ENCODE measurements at regions not wholly inside any gene's neighbourhood (a gene's known extent, or its start where the extent isn't known, plus 50 kb on each side); places are given as distances from the start of the nearest gene placed in this dataset.

GRCh38 chr1:221175249-221175648, 296.0 kb downstream of the HLX start:
- Histone ChIP-seq H3K36me3 (no peaks in the 10 kb centered on the region), H3K4me3 (replicated peaks in 1 of 3) (no peak overlapping the region), H3K9me3 (no peaks in the 10 kb centered on the region), H3K27me3 (no peaks in the 10 kb centered on the region), H3K4me1 (no peaks in the 10 kb centered on the region), H3K27ac (no peak overlapping the region)
- no peak for TF ChIP-seq CTCF (IDR thresholded peaks at IDR 0.05)
- TF ChIP-seq POLR2A (IDR thresholded peaks at IDR 0.05) = no peak
- no peak for DNase-seq
- intact Hi-C loops (cut with DNase I) = no loop called here
- 91 to 96% methylated on average over 2 of the region's 2 CpGs for WGBS, 2 donors

GRCh38 chr1:221180704-221181368, 301.6 kb downstream of the HLX start:
- H3K27me3 ChIP-seq = no peaks in the 10 kb centered on the region
- H3K36me3 ChIP-seq = no peaks in the 10 kb centered on the region
- H3K27ac ChIP-seq = no peak overlapping the region
- H3K4me1 ChIP-seq = no peaks in the 10 kb centered on the region
- no peak overlapping the region for H3K4me3 ChIP-seq (replicated peaks in 1 of 3)
- intact Hi-C loops (cut with DNase I) = no loop called here
- TF ChIP-seq CTCF (IDR thresholded peaks at IDR 0.05) = no peak
- no peak for TF ChIP-seq POLR2A (IDR thresholded peaks at IDR 0.05)
- no peak for DNase-seq
- 92 to 94% methylated on average over 1 of the region's 1 CpG for WGBS, 2 donors
- H3K9me3 ChIP-seq = no peaks in the 10 kb centered on the region

GRCh38 chr1:221182791-221183533, 303.7 kb downstream of the HLX start:
- H3K4me1 ChIP-seq = no peaks in the 10 kb centered on the region
- no peaks in the 10 kb centered on the region for H3K9me3 ChIP-seq
- no peaks in the 10 kb centered on the region for H3K27me3 ChIP-seq
- DNase-seq = no peak
- 82 to 84% methylated on average over 4 of the region's 4 CpGs for WGBS, 2 donors
- H3K27ac ChIP-seq = no peak overlapping the region
- intact Hi-C loops (cut with DNase I) = no loop called here
- no peak overlapping the region for H3K4me3 ChIP-seq (replicated peaks in 1 of 3)
- TF ChIP-seq CTCF (IDR thresholded peaks at IDR 0.05) (no peak), POLR2A (IDR thresholded peaks at IDR 0.05) (no peak)
- H3K36me3 ChIP-seq = no peaks in the 10 kb centered on the region

- no peaks in the 10 kb centered on the region for H3K9me3 ChIP-seq
- DNase-seq = no peak
- H3K4me3 ChIP-seq (replicated peaks in 1 of 3) = no peak overlapping the region
- H3K4me1 ChIP-seq = no peaks in the 10 kb centered on the region
- H3K36me3 ChIP-seq = no peaks in the 10 kb centered on the region
- H3K27me3 ChIP-seq = no peaks in the 10 kb centered on the region
- H3K27ac ChIP-seq = no peak overlapping the region
- intact Hi-C loops (cut with DNase I) = no loop called here
- TF ChIP-seq CTCF (IDR thresholded peaks at IDR 0.05) (no peak), POLR2A (IDR thresholded peaks at IDR 0.05) (no peak)
- WGBS, 2 donors = 66 to 73% methylated on average over 3 of the region's 3 CpGs
These were observed 305.0 kb downstream of the HLX start for GRCh38 chr1:221184131-221184794.

GRCh38 chr1:221187174-221187573, 307.9 kb downstream of the HLX start:
- Histone ChIP-seq H3K27me3 (no peaks in the 10 kb centered on the region), H3K27ac (no peak overlapping the region), H3K36me3 (no peaks in the 10 kb centered on the region), H3K4me1 (no peaks in the 10 kb centered on the region), H3K4me3 (replicated peaks in 1 of 3) (no peak overlapping the region), H3K9me3 (no peaks in the 10 kb centered on the region)
- no peak for TF ChIP-seq POLR2A (IDR thresholded peaks at IDR 0.05)
- no peak for TF ChIP-seq CTCF (IDR thresholded peaks at IDR 0.05)
- WGBS, 2 donors = 50 to 62% methylated on average over 1 of the region's 1 CpG
- DNase-seq = no peak
- intact Hi-C loops (cut with DNase I) = no loop called here

Data from thyroid gland (tissue), 4 donors.